ENCODE measurements at regions not wholly inside any gene's neighbourhood (a gene's known extent, or its start where the extent isn't known, plus 50 kb on each side); places are given as distances from the start of the nearest gene placed in this dataset.

- Mint-ChIP-seq H3K4me1 (ENCODE audit: low read depth) (no peaks in the 10 kb centered on the region), H3K27ac (no peak overlapping the region), H3K27me3 (ENCODE audit: low read depth) (peaks cover 2% of the 10 kb centered on the region), H3K36me3 (ENCODE audit: low read depth) (no peaks in the 10 kb centered on the region), H3K9me3 (no peaks in the 10 kb centered on the region), H3K4me3 (ENCODE audit: low read depth) (no peak overlapping the region)
- DNase-seq (ENCODE audit: low spot score) = no peak
- intact Hi-C loops (cut with micrococcal nuclease) = no loop called here
Observed at GRCh38 chr2:18454692-18455235, 105.7 kb downstream of the RDH14 start.

GRCh38 chr2:18446715-18447114 lies 113.7 kb downstream of the RDH14 start:
- no peak overlapping the region for H3K4me3 Mint-ChIP-seq (ENCODE audit: low read depth)
- no peak overlapping the region for H3K27ac Mint-ChIP-seq
- DNase-seq (ENCODE audit: low spot score) = no peak
- no peaks in the 10 kb centered on the region for H3K4me1 Mint-ChIP-seq (ENCODE audit: low read depth)
- H3K9me3 Mint-ChIP-seq = no peaks in the 10 kb centered on the region
- H3K27me3 Mint-ChIP-seq (ENCODE audit: low read depth) = peaks cover 2% of the 10 kb centered on the region
- H3K36me3 Mint-ChIP-seq (ENCODE audit: low read depth) = no peaks in the 10 kb centered on the region
- intact Hi-C loops (cut with micrococcal nuclease) = no loop called here

GRCh38 chr2:18445433-18446320 lies 114.8 kb downstream of the RDH14 start:
- H3K4me3 Mint-ChIP-seq (ENCODE audit: low read depth) = no peak overlapping the region
- intact Hi-C loops (cut with micrococcal nuclease) = no loop called here
- H3K27ac Mint-ChIP-seq = no peak overlapping the region
- H3K27me3 Mint-ChIP-seq (ENCODE audit: low read depth) = peaks cover 2% of the 10 kb centered on the region
- no peaks in the 10 kb centered on the region for H3K36me3 Mint-ChIP-seq (ENCODE audit: low read depth)
- DNase-seq (ENCODE audit: low spot score) = no peak
- no peaks in the 10 kb centered on the region for H3K9me3 Mint-ChIP-seq
- no peaks in the 10 kb centered on the region for H3K4me1 Mint-ChIP-seq (ENCODE audit: low read depth)

- H3K9me3 Mint-ChIP-seq = no peaks in the 10 kb centered on the region
- H3K27me3 Mint-ChIP-seq (ENCODE audit: low read depth) = peaks cover 2% of the 10 kb centered on the region
- intact Hi-C loops (cut with micrococcal nuclease) = no loop called here
- H3K36me3 Mint-ChIP-seq (ENCODE audit: low read depth) = no peaks in the 10 kb centered on the region
- no peak for DNase-seq (ENCODE audit: low spot score)
- H3K4me3 Mint-ChIP-seq (ENCODE audit: low read depth) = no peak overlapping the region
- no peak overlapping the region for H3K27ac Mint-ChIP-seq
- H3K4me1 Mint-ChIP-seq (ENCODE audit: low read depth) = no peaks in the 10 kb centered on the region
Observed at GRCh38 chr2:18444806-18445205, 115.6 kb downstream of the RDH14 start.

- no peaks in the 10 kb centered on the region for H3K36me3 Mint-ChIP-seq (ENCODE audit: low read depth)
- no peak overlapping the region for H3K4me3 Mint-ChIP-seq (ENCODE audit: low read depth)
- peaks cover 2% of the 10 kb centered on the region for H3K27me3 Mint-ChIP-seq (ENCODE audit: low read depth)
- H3K4me1 Mint-ChIP-seq (ENCODE audit: low read depth) = no peaks in the 10 kb centered on the region
- H3K27ac Mint-ChIP-seq = no peak overlapping the region
- no peak for DNase-seq (ENCODE audit: low spot score)
- no peaks in the 10 kb centered on the region for H3K9me3 Mint-ChIP-seq
- intact Hi-C loops (cut with micrococcal nuclease) = no loop called here
Observed at GRCh38 chr2:18441583-18441982, 118.9 kb downstream of the RDH14 start.

GRCh38 chr2:18440777-18441176 lies 119.7 kb downstream of the RDH14 start:
- no peaks in the 10 kb centered on the region for H3K9me3 Mint-ChIP-seq
- H3K4me3 Mint-ChIP-seq (ENCODE audit: low read depth) = no peak overlapping the region
- no peaks in the 10 kb centered on the region for H3K4me1 Mint-ChIP-seq (ENCODE audit: low read depth)
- no peaks in the 10 kb centered on the region for H3K36me3 Mint-ChIP-seq (ENCODE audit: low read depth)
- peaks cover 1% of the 10 kb centered on the region for H3K27me3 Mint-ChIP-seq (ENCODE audit: low read depth)
- intact Hi-C loops (cut with micrococcal nuclease) = no loop called here
- DNase-seq (ENCODE audit: low spot score) = no peak
- no peak overlapping the region for H3K27ac Mint-ChIP-seq

- no peak for DNase-seq (ENCODE audit: low spot score)
- no peak overlapping the region for H3K4me3 Mint-ChIP-seq (ENCODE audit: low read depth)
- no peaks in the 10 kb centered on the region for H3K36me3 Mint-ChIP-seq (ENCODE audit: low read depth)
- intact Hi-C loops (cut with micrococcal nuclease) = no loop called here
- no peaks in the 10 kb centered on the region for H3K4me1 Mint-ChIP-seq (ENCODE audit: low read depth)
- H3K27ac Mint-ChIP-seq = no peak overlapping the region
- H3K27me3 Mint-ChIP-seq (ENCODE audit: low read depth) = no peaks in the 10 kb centered on the region
- H3K9me3 Mint-ChIP-seq = no peaks in the 10 kb centered on the region
Observed at GRCh38 chr2:18440141-18440661, 120.3 kb downstream of the RDH14 start.

GRCh38 chr2:18439716-18440115 lies 120.7 kb downstream of the RDH14 start:
- intact Hi-C loops (cut with micrococcal nuclease) = no loop called here
- H3K9me3 Mint-ChIP-seq = no peaks in the 10 kb centered on the region
- H3K27me3 Mint-ChIP-seq (ENCODE audit: low read depth) = no peaks in the 10 kb centered on the region
- H3K36me3 Mint-ChIP-seq (ENCODE audit: low read depth) = no peaks in the 10 kb centered on the region
- no peak for DNase-seq (ENCODE audit: low spot score)
- no peak overlapping the region for H3K4me3 Mint-ChIP-seq (ENCODE audit: low read depth)
- no peak overlapping the region for H3K27ac Mint-ChIP-seq
- H3K4me1 Mint-ChIP-seq (ENCODE audit: low read depth) = no peaks in the 10 kb centered on the region

GRCh38 chr2:18437909-18438308 lies 122.5 kb downstream of the RDH14 start:
- intact Hi-C loops (cut with micrococcal nuclease) = no loop called here
- peaks cover 2% of the 10 kb centered on the region for H3K27me3 Mint-ChIP-seq (ENCODE audit: low read depth)
- H3K9me3 Mint-ChIP-seq = no peaks in the 10 kb centered on the region
- no peak overlapping the region for H3K27ac Mint-ChIP-seq
- DNase-seq (ENCODE audit: low spot score) = no peak
- no peaks in the 10 kb centered on the region for H3K4me1 Mint-ChIP-seq (ENCODE audit: low read depth)
- no peak overlapping the region for H3K4me3 Mint-ChIP-seq (ENCODE audit: low read depth)
- no peaks in the 10 kb centered on the region for H3K36me3 Mint-ChIP-seq (ENCODE audit: low read depth)

- H3K4me3 Mint-ChIP-seq (ENCODE audit: low read depth) = no peak overlapping the region
- no peaks in the 10 kb centered on the region for H3K4me1 Mint-ChIP-seq (ENCODE audit: low read depth)
- H3K36me3 Mint-ChIP-seq (ENCODE audit: low read depth) = no peaks in the 10 kb centered on the region
- intact Hi-C loops (cut with micrococcal nuclease) = no loop called here
- no peak overlapping the region for H3K27ac Mint-ChIP-seq
- peaks cover 2% of the 10 kb centered on the region for H3K27me3 Mint-ChIP-seq (ENCODE audit: low read depth)
- no peaks in the 10 kb centered on the region for H3K9me3 Mint-ChIP-seq
- DNase-seq (ENCODE audit: low spot score) = no peak
Observed at GRCh38 chr2:18436503-18437005, 123.9 kb downstream of the RDH14 start.

GRCh38 chr2:18435426-18436037 lies 124.9 kb downstream of the RDH14 start:
- peaks cover 6% of the 10 kb centered on the region for H3K27me3 Mint-ChIP-seq (ENCODE audit: low read depth)
- H3K27ac Mint-ChIP-seq = no peak overlapping the region
- H3K36me3 Mint-ChIP-seq (ENCODE audit: low read depth) = no peaks in the 10 kb centered on the region
- intact Hi-C loops (cut with micrococcal nuclease) = loop anchor here (1.0 kb wide), 1 partner anchor 1428 kb away; no protein-coding TSS in a partner anchor
- H3K4me1 Mint-ChIP-seq (ENCODE audit: low read depth) = no peaks in the 10 kb centered on the region
- no peaks in the 10 kb centered on the region for H3K9me3 Mint-ChIP-seq
- H3K4me3 Mint-ChIP-seq (ENCODE audit: low read depth) = no peak overlapping the region
- DNase-seq (ENCODE audit: low spot score) = no peak

- intact Hi-C loops (cut with micrococcal nuclease) = no loop called here
- no peaks in the 10 kb centered on the region for H3K36me3 Mint-ChIP-seq (ENCODE audit: low read depth)
- H3K27me3 Mint-ChIP-seq (ENCODE audit: low read depth) = peaks cover 6% of the 10 kb centered on the region
- H3K4me3 Mint-ChIP-seq (ENCODE audit: low read depth) = no peak overlapping the region
- no peak for DNase-seq (ENCODE audit: low spot score)
- no peak overlapping the region for H3K27ac Mint-ChIP-seq
- H3K9me3 Mint-ChIP-seq = no peaks in the 10 kb centered on the region
- H3K4me1 Mint-ChIP-seq (ENCODE audit: low read depth) = no peaks in the 10 kb centered on the region
Observed at GRCh38 chr2:18433872-18434271, 126.6 kb downstream of the RDH14 start.

- Mint-ChIP-seq H3K4me1 (ENCODE audit: low read depth) (no peaks in the 10 kb centered on the region), H3K9me3 (no peaks in the 10 kb centered on the region), H3K27me3 (ENCODE audit: low read depth) (peaks cover 6% of the 10 kb centered on the region), H3K4me3 (ENCODE audit: low read depth) (no peak overlapping the region), H3K27ac (no peak overlapping the region), H3K36me3 (ENCODE audit: low read depth) (no peaks in the 10 kb centered on the region)
- DNase-seq (ENCODE audit: low spot score) = no peak
- intact Hi-C loops (cut with micrococcal nuclease) = no loop called here
Observed at GRCh38 chr2:18432999-18433398, 127.5 kb downstream of the RDH14 start.
